Erythroblast (primary cell): ENCODE measurements at regions not wholly inside any gene's neighbourhood (a gene's known extent, or its start where the extent isn't known, plus 50 kb on each side); places are given as distances from the start of the nearest gene placed in this dataset.

Experiments used
- DNase-seq, 2 experiments: peaks; one replicate each; lab custom pipeline; 2025; lab: John Stamatoyannopoulos, UW
- GATA1 ChIP-seq: IDR thresholded peaks from 2 replicates; pipeline ENCODE4 v1.6.1; 2011; ENCODE audit warnings: low read depth, mild to moderate bottlenecking, control low read depth, low read length, moderate library complexity
- POLR2A ChIP-seq: IDR thresholded peaks from 2 replicates; pipeline ENCODE4 v1.6.1; 2011; ENCODE audit warnings: mild to moderate bottlenecking, low read length

DNA sequence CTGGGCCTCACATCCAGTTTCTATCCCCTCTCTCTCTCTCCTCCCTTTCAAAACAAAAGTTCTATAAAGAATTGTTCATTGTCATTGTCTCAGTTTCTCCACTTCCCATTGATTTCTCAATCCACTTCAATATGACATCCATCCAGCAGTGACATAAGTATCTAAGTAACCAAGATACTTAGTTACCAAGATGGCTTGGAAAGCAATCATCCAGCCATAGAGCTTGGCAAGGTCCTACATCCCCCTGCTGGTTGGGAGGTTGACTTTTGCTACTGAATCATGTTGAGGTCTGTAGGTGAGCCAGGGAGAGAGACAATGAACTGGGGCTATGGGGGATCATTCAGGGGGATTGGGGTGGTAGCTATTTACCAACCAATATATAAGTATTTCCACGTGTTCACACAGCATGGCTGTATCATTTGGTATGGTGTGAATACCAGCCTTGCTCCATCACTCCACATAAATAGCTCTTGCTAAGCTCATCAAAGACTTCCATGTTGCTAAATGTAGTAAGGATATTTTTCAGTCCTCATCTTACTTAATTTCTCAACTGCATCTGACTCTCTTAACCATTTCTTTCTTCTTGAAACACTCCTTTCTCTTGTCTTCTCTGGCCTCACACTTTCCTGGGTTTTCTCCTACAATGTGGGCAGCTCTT lies 58.8 kb upstream of the NTRK3 start:
- DNase-seq: no peak

DNA sequence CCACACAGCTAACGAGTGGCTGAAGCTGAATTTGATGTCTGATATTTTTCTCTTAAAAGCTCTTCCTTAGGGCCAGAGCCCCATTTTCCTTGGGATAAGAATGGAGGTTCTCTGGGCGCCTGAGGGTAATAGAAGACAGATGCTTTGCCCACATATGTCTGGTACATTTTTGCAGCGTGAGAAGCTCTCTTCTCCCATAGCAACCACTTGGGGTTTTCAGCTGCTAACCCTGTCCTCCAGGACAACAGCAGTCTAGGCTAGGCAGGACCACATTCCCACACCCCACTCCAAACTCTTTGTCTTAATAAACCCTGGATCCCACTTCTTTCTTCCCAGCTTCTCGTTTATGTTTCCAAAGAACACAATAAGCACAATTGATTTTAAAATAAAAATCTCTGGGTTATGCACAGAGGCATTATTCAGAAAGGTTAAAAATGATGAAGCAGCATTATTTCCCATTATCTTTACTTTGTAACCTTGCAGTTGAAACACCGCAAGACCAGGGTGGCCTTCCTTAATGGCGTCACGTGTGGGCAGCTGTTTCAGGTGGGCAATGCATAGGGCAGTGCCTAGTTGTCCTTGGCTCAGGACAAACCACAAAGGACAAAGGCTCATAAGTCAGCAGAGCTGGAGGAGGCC lies 56.5 kb upstream of the NTRK3 start:
- TF ChIP-seq POLR2A (no peak), GATA1 (no peak)

More for the DNA sequence above, 58.8 kb upstream of the NTRK3 start:
- TF ChIP-seq POLR2A: no peak
- no peak for TF ChIP-seq GATA1

DNA sequence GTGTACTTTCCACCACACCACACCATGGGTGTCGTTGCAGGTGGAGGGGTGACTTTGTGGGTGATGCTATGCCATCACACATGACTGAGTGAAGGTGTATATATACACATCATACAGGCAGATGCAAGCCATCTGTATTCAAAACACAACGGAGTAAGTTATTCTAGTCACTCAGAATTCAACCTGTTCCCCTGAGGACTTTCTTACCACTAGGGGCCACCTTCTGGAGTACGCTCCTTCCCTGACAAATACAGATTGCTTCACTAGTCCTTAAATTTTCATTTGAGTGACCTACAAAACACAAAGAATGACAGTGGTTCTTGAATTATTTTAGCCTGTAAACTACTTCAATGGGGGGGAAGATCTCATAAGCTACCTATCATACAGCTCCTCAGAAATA lies 52.8 kb upstream of the NTRK3 start:
- DNase-seq: no peak
- no peak for TF ChIP-seq GATA1
- no peak for TF ChIP-seq POLR2A

More for the DNA sequence above, 56.5 kb upstream of the NTRK3 start:
- DNase-seq: no peak

DNA sequence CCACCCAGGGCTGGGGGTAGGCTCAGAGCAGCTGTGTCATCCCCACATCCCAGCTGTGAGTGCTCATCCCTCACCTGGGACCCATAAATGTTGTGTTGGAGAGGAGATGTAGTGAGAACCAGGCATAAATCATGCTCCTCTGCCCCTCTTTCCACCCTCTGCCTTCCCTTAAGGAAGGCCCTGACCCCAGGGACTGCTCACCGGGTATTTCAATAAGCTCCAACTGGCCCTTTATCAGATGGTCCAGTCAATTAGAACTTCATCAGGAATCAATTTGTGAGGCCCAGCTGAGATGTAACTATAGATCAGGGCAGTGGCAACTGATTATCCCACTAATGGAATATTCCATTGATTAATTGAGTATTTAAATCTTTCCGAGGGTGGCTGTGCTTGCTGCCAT lies 50.8 kb upstream of the NTRK3 start:
- no peak for TF ChIP-seq GATA1
- TF ChIP-seq POLR2A: no peak
- DNase-seq: no peak
